ENCODE measurements at regions not wholly inside any gene's neighbourhood (a gene's known extent, or its start where the extent isn't known, plus 50 kb on each side); places are given as distances from the start of the nearest gene placed in this dataset.

DNA sequence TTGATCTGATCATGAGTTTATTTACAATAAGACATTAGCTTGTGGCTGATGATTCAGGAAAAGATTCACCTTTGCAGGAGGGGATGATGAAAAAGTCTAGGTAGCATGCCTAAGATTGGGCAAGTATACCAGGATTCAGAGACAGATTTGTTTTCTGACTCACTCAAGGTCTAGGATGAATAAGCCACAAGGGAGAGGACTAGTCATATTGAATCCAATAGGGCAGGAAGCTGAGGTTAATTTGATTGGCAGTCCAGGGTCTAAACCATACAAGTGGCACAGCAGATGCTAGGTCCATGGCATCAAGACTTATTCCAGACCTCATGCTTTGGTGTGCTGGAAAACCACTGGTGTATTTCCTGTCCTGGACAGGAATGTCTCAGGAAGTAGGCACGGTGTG lies 1133.4 kb downstream of the XPNPEP1 start:
- POLR2A ChIA-PET = no interaction called here
- Histone ChIP-seq H3K4me2 (replicated peaks; ENCODE audit: low read depth, low read length, poor library complexity, severe bottlenecking) (no peak overlapping the region), H3K27ac (ENCODE audit: low read length in 2 of 2) (no peak overlapping the region), H3K27me3 (replicated peaks in 1 of 4; ENCODE audit: control extremely low read depth in 1 of 4, control insufficient read depth in 3 of 4, insufficient read depth in 4 of 4, low read length in 3 of 4) (no peaks in the 10 kb centered on the region), H3K9me3 (ENCODE audit: control extremely low read depth in 1 of 3, control insufficient read depth in 2 of 3, insufficient read depth in 1 of 3, low read length in 2 of 3) (peaks cover 0 to 5% (median 3%) of the 10 kb centered on the region in 3 donors), H3K79me2 (ENCODE audit: control insufficient read depth, insufficient read depth, low read length) (no peaks in the 10 kb centered on the region), H3K9ac (ENCODE audit: low read length) (no peak overlapping the region), H3K36me3 (replicated peaks in 1 of 2; ENCODE audit: control extremely low read depth in 1 of 2, control insufficient read depth in 1 of 2, extremely low read depth in 1 of 2, insufficient read depth in 2 of 2, low read length in 1 of 2) (no peaks in the 10 kb centered on the region), H2AFZ (ENCODE audit: insufficient read depth, low read depth, low read length, poor library complexity, severe bottlenecking) (no peak overlapping the region), H4K20me1 (ENCODE audit: control insufficient read depth, insufficient read depth, low read length, poor library complexity, severe bottlenecking) (no peaks in the 10 kb centered on the region), H3K4me1 (ENCODE audit: control insufficient read depth in 2 of 2, insufficient read depth in 2 of 2, low read length in 2 of 2) (no peaks in the 10 kb centered on the region), H3K4me3 (ENCODE audit: control extremely low read depth in 1 of 5, extremely low read depth in 1 of 5, insufficient read depth in 1 of 5, low read depth in 2 of 5, low read length in 4 of 5) (no peak overlapping the region)
- no CpG with 5 or more reads among the region's 1 CpG for WGBS (ENCODE audit: insufficient coverage)
- Mint-ChIP-seq H3K27me3 (no peaks in the 10 kb centered on the region), H3K9me3 (ENCODE audit: insufficient read depth) (peaks cover 2% of the 10 kb centered on the region), H3K4me3 (no peak overlapping the region), H3K4me1 (no peaks in the 10 kb centered on the region), H3K27ac (no peak overlapping the region)
- intact Hi-C loops (cut with micrococcal nuclease) = no loop called here
- ATAC-seq (ENCODE audit: low read depth) (no peak), DNase-seq (no peak)
- TF ChIP-seq EZH2 (IDR thresholded peaks at IDR 0.05; ENCODE audit: borderline replicate concordance, insufficient read depth, low read depth, low read length, poor library complexity, severe bottlenecking) = no peak
- TF ChIP-seq, protein P1, sequence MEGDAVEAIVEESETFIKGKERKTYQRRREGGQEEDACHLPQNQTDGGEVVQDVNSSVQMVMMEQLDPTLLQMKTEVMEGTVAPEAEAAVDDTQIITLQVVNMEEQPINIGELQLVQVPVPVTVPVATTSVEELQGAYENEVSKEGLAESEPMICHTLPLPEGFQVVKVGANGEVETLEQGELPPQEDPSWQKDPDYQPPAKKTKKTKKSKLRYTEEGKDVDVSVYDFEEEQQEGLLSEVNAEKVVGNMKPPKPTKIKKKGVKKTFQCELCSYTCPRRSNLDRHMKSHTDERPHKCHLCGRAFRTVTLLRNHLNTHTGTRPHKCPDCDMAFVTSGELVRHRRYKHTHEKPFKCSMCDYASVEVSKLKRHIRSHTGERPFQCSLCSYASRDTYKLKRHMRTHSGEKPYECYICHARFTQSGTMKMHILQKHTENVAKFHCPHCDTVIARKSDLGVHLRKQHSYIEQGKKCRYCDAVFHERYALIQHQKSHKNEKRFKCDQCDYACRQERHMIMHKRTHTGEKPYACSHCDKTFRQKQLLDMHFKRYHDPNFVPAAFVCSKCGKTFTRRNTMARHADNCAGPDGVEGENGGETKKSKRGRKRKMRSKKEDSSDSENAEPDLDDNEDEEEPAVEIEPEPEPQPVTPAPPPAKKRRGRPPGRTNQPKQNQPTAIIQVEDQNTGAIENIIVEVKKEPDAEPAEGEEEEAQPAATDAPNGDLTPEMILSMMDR (IDR thresholded peaks at IDR 0.05) = no peak
- CTCF ChIA-PET = no interaction called here

DNA sequence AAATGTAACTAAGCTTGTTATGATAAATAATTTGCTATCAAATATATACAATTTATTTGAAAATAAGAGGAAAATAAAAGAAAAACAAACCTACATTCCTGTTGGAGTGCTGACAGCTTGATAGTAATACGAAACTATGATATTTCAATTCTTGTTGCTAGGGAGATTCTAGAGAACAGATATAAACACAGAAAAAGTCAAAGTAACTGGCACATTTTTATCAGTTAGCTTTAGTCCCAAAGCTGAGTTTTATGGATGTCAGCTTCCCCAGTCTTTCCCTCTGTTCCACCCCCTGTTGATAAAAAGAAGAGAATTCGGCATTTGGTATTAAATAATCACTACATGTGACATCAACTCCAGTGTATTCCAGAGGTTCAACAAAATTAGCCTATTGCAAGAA lies 1134.0 kb downstream of the XPNPEP1 start:
- Mint-ChIP-seq H3K27ac (no peak overlapping the region), H3K9me3 (ENCODE audit: insufficient read depth) (peaks cover 2% of the 10 kb centered on the region), H3K27me3 (no peaks in the 10 kb centered on the region), H3K4me3 (no peak overlapping the region), H3K4me1 (no peaks in the 10 kb centered on the region)
- no peak for ATAC-seq (ENCODE audit: low read depth)
- WGBS (ENCODE audit: insufficient coverage) = no CpG with 5 or more reads among the region's 2 CpGs
- no peaks in the 10 kb centered on the region for H3K36me3 ChIP-seq (replicated peaks in 1 of 2; ENCODE audit: control extremely low read depth in 1 of 2, control insufficient read depth in 1 of 2, extremely low read depth in 1 of 2, insufficient read depth in 2 of 2, low read length in 1 of 2)
- POLR2A ChIA-PET = no interaction called here
- TF ChIP-seq, protein P1 (IDR thresholded peaks at IDR 0.05) = no peak
- no peak for TF ChIP-seq EZH2 (IDR thresholded peaks at IDR 0.05; ENCODE audit: borderline replicate concordance, insufficient read depth, low read depth, low read length, poor library complexity, severe bottlenecking)
- H3K4me2 ChIP-seq (replicated peaks; ENCODE audit: low read depth, low read length, poor library complexity, severe bottlenecking) = no peak overlapping the region
- H2AFZ ChIP-seq (ENCODE audit: insufficient read depth, low read depth, low read length, poor library complexity, severe bottlenecking) = no peak overlapping the region
- DNase-seq = no peak
- intact Hi-C loops (cut with micrococcal nuclease) = no loop called here
- H4K20me1 ChIP-seq (ENCODE audit: control insufficient read depth, insufficient read depth, low read length, poor library complexity, severe bottlenecking) = no peaks in the 10 kb centered on the region
- H3K9ac ChIP-seq (ENCODE audit: low read length) = no peak overlapping the region
- H3K4me1 ChIP-seq (ENCODE audit: control insufficient read depth in 2 of 2, insufficient read depth in 2 of 2, low read length in 2 of 2) = no peaks in the 10 kb centered on the region
- H3K9me3 ChIP-seq (ENCODE audit: control extremely low read depth in 1 of 3, control insufficient read depth in 2 of 3, insufficient read depth in 1 of 3, low read length in 2 of 3) = peaks cover 0 to 11% (median 6%) of the 10 kb centered on the region in 3 donors
- H3K27me3 ChIP-seq (replicated peaks in 1 of 4; ENCODE audit: control extremely low read depth in 1 of 4, control insufficient read depth in 3 of 4, insufficient read depth in 4 of 4, low read length in 3 of 4) = no peaks in the 10 kb centered on the region
- no peak overlapping the region for H3K4me3 ChIP-seq (ENCODE audit: control extremely low read depth in 1 of 5, extremely low read depth in 1 of 5, insufficient read depth in 1 of 5, low read depth in 2 of 5, low read length in 4 of 5)
- H3K79me2 ChIP-seq (ENCODE audit: control insufficient read depth, insufficient read depth, low read length) = no peaks in the 10 kb centered on the region
- H3K27ac ChIP-seq (ENCODE audit: low read length in 2 of 2) = no peak overlapping the region
- CTCF ChIA-PET = no interaction called here

Measured in B cell (primary cell).